T-helper 2 cell treated with Interferon-gamma antibody and Interleukin-4, amounts not matched to agents 5 μg/mL and 100 μg/mL, for 36 hours (primary cell): ENCODE measurements at regions not wholly inside any gene's neighbourhood (a gene's known extent, or its start where the extent isn't known, plus 50 kb on each side); places are given as distances from the start of the nearest gene placed in this dataset.
"Not testable (repeated sequence)": the region's sequence is repeated elsewhere in the genome, so short reads cannot be mapped to it uniquely, and the experiment has no call there.

Experiments
- DNase-seq: peaks from one replicate; pipeline ENCODE4 v3.0.0; 2021; ENCODE audit warnings: low spot score
- H3K27ac Mint-ChIP-seq: one replicate; pipeline ENCODE4 v1.8.0; 2021; ENCODE audit warnings: mild to moderate bottlenecking, mixed read lengths
- H3K27me3 Mint-ChIP-seq: one replicate; pipeline ENCODE4 v1.8.0; 2021; ENCODE audit warnings: low read depth, mixed read lengths
- H3K36me3 Mint-ChIP-seq: one replicate; pipeline ENCODE4 v1.8.0; 2021; ENCODE audit warnings: low read depth, mixed read lengths
- H3K4me1 Mint-ChIP-seq: one replicate; pipeline ENCODE4 v1.8.0; 2021; ENCODE audit warnings: low read depth, mixed read lengths
- H3K4me3 Mint-ChIP-seq: one replicate; pipeline ENCODE4 v1.8.0; 2022; ENCODE audit warnings: mild to moderate bottlenecking, moderate library complexity, mixed read lengths
- H3K9me3 Mint-ChIP-seq: one replicate; pipeline ENCODE4 v1.8.0; 2021; ENCODE audit warnings: mixed read lengths

DNA sequence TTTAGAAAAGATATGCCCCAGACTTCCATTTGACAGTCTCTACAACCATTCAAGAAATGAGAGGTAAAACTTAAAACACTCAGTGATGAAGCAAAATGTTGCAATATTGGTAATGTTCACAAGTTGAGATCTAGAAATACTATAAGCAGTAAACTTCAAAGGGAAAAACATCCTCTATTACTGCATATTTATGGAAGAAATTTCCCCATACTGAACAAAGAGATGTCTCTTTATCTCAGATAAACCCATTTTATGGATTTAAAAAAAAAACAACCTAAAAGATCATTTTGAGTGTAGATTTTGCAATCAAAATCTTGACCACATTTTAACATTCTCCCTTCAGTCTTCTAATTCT is 177.8 kb upstream of the TAB2 start:
- DNase-seq: no peak
- Mint-ChIP-seq H3K27ac (peak overlapping the region; percentile 100), H3K4me3 (peak overlapping the region; percentile 87), H3K36me3 (peaks cover 41% of the 10 kb centered on the region), H3K27me3 (no peaks in the 10 kb centered on the region), H3K9me3 (peaks cover 20% of the 10 kb centered on the region), H3K4me1 (peaks cover 43% of the 10 kb centered on the region)

DNA sequence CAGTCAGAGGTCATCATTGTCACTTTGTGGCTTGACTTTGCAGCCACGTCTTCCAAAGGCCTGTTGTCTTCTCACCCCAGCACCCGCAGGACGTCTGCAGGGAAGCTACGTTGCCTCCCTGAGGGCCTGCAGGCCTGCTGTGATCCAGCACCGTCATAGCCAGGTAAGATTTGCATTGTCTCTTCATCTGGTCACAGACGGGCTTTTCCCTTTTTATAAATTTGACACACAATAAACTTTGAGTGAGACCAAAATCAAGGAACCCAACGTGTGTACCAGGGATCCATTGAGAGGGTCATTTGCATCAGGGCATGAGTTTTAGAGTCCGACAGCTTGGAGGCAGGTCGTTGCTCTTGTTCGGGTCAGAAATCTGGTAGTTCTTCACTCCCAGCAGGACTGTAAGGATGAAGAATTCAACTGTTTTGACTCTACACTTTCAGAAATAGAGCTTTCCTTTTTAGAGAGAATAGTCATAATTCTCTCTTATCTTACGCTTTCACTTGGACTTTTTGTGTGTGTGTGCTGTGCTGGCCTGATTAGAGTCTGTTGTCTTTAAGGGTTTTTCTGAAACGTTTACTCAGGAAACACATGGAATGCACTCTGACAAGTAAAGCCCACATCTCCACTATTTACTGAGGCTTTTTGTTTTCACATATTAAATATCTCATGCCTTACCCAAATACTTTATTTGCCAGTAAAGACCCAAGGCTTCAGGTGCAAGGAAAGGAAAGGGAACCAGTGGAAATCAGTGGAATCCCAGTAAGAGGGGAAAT is 177.2 kb upstream of the TAB2 start:
- Mint-ChIP-seq H3K4me3 (peak overlapping the region; percentile 87), H3K9me3 (peaks cover 22% of the 10 kb centered on the region), H3K4me1 (peaks cover 44% of the 10 kb centered on the region), H3K36me3 (peaks cover 44% of the 10 kb centered on the region), H3K27ac (peak overlapping the region; percentile 100), H3K27me3 (no peaks in the 10 kb centered on the region)
- peak; percentile 68 for DNase-seq

DNA sequence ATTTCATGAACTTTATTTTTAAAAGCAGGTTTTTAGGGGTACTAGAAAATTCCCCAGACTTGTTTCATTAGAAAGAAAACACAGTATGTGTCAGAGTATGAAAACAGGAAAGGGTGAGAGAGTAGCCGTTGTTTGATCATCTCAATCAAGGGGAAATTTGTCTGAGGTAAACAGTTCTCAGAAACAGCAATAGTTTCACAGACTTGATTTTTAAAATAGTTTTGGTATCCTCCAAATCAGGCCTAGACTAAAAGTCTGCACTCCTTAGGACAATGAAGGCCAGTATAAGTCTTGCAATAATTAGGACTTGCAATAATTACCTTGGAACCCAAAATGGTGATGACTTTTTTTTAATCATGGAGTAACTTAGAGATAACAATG is 176.6 kb upstream of the TAB2 start:
- DNase-seq: no peak
- Mint-ChIP-seq H3K36me3 (peaks cover 48% of the 10 kb centered on the region), H3K4me3 (peak overlapping the region; percentile 87), H3K9me3 (peaks cover 26% of the 10 kb centered on the region), H3K27me3 (no peaks in the 10 kb centered on the region), H3K4me1 (peaks cover 46% of the 10 kb centered on the region), H3K27ac (peak overlapping the region; percentile 100)

DNA sequence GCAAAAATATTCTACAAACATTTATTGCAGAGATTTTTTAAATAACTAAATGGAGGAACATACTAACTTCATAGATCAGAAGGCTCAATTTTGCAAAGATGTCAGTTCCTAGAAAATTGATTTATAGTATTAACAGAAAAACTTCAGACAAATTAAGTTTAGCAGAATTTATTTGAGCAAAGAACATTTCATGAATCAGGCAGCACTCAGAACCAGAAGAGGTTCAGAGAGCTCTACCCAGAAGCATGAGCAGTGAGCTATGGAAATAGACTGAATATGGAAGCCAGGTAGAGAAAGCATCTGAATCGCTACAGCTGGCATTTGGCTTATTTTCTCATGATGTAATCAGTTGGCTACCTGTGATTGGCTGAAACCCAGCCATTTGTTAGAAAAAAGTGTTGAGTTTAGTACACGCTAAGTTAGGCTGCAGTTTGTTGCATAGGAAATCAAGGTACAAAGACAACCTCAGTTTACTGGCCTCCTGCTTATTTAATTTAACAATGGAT is 174.5 kb upstream of the TAB2 start:
- peaks cover 59% of the 10 kb centered on the region for H3K4me1 Mint-ChIP-seq
- peaks cover 32% of the 10 kb centered on the region for H3K9me3 Mint-ChIP-seq
- H3K36me3 Mint-ChIP-seq: peaks cover 59% of the 10 kb centered on the region
- H3K27me3 Mint-ChIP-seq: no peaks in the 10 kb centered on the region
- H3K4me3 Mint-ChIP-seq: no peak overlapping the region
- DNase-seq: no peak
- no peak overlapping the region for H3K27ac Mint-ChIP-seq

DNA sequence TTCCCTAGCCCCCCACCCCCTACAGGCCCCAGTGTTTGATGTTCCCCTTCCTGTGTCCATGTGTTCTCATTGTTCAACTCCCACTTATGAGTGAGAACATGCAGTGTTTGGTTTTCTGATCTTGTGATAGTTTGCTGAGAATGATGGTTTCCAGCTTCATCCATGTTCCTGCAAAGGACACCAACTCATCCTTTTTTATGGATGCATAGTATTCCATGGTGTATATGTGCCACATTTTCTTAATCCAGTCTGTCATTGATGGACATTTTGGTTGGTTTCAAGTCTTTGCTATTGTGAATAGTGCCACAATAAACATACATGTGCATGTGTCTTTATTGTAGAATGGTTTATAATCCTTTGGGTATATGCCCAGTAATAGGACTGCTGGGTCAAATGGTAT is 171.7 kb upstream of the TAB2 start:
- Mint-ChIP-seq H3K27ac (peak overlapping the region; percentile 91), H3K9me3 (peaks cover 42% of the 10 kb centered on the region), H3K36me3 (peaks cover 69% of the 10 kb centered on the region), H3K4me3 (peak overlapping the region; percentile 56), H3K4me1 (peaks cover 69% of the 10 kb centered on the region)
- DNase-seq, H3K27me3 Mint-ChIP-seq: not testable (repeated sequence)

DNA sequence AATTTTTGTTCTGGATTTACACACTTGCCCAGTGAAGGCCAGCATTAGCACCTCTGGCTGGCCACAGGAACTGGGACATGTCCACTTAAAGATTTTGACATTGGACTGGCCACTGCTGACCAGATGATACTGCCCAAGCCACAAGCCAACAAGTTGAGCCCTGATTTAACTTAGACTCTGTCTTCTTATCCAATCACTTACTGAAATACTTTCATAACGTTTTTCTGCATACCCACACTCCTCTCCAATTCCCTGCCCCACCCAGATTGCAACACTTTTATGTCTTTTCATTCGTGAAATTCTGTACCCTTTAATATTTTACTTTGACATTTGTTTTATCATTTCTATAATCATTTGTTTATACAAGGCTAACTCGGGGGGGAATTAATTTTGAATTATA is 170.3 kb upstream of the TAB2 start:
- H3K36me3 Mint-ChIP-seq: peaks cover 69% of the 10 kb centered on the region
- H3K27ac Mint-ChIP-seq: peak overlapping the region; percentile 91
- DNase-seq: no peak
- H3K27me3 Mint-ChIP-seq: no peaks in the 10 kb centered on the region
- peaks cover 47% of the 10 kb centered on the region for H3K9me3 Mint-ChIP-seq
- H3K4me1 Mint-ChIP-seq: peaks cover 66% of the 10 kb centered on the region
- H3K4me3 Mint-ChIP-seq: peak overlapping the region; percentile 16

DNA sequence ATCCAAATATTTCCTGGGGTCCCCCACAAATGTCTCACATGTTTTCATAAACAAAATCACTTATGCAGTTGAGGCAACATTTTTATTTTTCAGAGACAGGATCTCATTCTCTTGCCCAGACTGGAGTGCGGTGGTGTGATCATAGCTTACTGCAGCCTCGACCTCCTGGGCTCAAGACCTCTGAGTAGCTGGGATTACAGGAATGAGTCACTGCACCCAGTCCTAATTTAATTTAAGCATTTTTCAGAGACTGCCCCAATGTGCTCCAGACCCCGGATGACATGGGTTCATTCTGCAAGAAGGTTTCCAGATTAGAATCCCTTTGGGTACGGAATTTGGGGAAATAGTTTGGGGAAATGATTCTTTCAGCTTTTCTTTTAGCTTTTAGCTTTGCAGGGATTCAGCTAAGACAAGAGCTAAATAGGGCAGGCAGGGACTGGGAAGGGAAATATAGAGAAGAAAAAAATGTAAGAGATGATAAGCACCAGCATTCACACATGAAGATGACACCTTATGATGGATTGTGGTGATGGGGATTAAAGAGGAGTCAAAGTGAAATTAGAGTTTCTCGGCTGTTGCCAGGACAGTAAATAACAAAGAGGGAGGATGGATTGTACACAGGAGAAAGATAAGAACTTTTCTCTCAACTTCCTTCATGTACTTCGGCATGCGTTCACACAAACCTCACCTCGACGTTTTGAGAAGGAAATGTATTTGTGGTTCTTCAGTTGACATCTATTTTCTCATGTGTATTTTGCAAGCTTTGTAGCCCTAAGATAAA is 169.4 kb upstream of the TAB2 start:
- peak; percentile 56 for DNase-seq
- Mint-ChIP-seq H3K9me3 (peaks cover 41% of the 10 kb centered on the region), H3K4me1 (peaks cover 73% of the 10 kb centered on the region), H3K36me3 (peaks cover 62% of the 10 kb centered on the region), H3K27ac (peak overlapping the region; percentile 91), H3K4me3 (peak overlapping the region; percentile 43), H3K27me3 (no peaks in the 10 kb centered on the region)

DNA sequence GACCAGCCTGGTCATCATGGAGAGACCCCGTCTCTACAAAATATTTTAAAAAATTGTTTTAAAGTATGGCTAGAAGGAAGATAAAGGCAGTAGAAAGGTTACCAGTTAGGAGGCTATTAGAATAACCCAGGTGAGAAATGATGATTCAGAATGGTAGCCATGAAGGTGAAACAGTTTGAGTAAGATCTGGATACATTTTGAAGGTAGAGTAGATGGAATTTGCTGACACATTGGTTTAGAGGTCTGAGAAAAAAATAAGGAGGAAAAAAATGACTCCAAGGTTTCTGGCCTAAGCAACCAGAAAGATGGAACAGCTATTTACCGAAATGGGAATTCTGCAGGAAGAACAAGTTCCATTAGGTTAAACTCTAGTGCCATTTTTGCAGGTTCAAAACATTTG is 167.9 kb upstream of the TAB2 start:
- DNase-seq: no peak
- peak overlapping the region; percentile 28 for H3K4me3 Mint-ChIP-seq

DNA sequence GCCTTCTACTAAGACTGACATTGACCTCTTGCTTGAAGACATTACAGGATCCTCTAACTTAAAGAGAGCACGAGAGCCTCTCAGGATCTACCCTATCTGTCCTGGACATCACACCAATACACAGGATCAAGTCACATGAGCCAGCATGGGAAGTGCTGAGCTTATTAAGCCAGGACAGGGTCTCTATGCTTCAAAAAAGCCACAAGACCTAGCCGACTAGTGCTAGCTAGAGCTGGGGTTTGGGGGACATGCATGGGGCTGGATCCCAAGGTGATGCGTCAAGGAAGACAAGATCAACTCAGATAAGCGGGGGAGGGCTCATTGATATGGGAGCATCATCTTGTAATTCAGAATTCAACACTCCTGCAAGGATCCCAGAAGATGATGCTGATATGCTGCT is 167.2 kb upstream of the TAB2 start:
- Mint-ChIP-seq H3K9me3 (peaks cover 37% of the 10 kb centered on the region), H3K4me3 (peak overlapping the region; percentile 28), H3K36me3 (peaks cover 57% of the 10 kb centered on the region), H3K4me1 (peaks cover 87% of the 10 kb centered on the region), H3K27ac (peak overlapping the region; percentile 77), H3K27me3 (no peaks in the 10 kb centered on the region)
- no peak for DNase-seq

More for the DNA sequence above, 167.9 kb upstream of the TAB2 start:
- Mint-ChIP-seq H3K9me3 (peaks cover 35% of the 10 kb centered on the region), H3K27me3 (no peaks in the 10 kb centered on the region), H3K27ac (peak overlapping the region; percentile 91), H3K4me1 (peaks cover 84% of the 10 kb centered on the region), H3K36me3 (peaks cover 56% of the 10 kb centered on the region)

DNA sequence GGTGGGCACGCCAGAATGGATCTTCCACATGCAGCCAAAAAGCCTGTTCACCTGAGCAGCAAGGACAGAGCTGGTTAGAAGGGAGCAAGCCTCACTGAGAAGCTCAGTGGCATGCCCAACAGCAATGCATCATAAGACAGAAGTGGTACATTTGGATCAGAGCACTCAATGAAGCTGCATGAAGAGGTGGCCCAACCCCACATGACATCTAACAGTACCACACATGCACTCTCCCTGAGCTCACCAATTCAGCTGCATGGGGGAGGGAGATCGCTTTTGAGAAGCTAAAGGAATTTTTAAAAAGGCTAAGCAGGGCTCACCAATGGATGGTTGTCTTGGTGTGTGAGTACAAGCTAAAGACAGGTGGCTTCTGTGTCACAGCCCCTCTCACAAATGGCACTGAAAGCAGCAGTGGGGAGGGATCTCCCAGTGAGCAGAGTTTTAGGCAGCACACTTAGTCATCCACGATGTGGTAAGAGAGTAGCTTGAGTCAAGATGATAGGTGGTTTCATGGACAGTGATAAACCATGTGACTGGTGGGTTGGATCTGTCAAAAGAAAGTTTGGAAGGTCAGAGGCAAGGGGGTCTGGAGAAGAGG is 166.6 kb upstream of the TAB2 start:
- peaks cover 36% of the 10 kb centered on the region for H3K9me3 Mint-ChIP-seq
- peak overlapping the region; percentile 77 for H3K27ac Mint-ChIP-seq
- H3K4me3 Mint-ChIP-seq: peak overlapping the region; percentile 28
- peaks cover 55% of the 10 kb centered on the region for H3K36me3 Mint-ChIP-seq
- peaks cover 86% of the 10 kb centered on the region for H3K4me1 Mint-ChIP-seq
- peak; percentile 70 for DNase-seq
- H3K27me3 Mint-ChIP-seq: no peaks in the 10 kb centered on the region

DNA sequence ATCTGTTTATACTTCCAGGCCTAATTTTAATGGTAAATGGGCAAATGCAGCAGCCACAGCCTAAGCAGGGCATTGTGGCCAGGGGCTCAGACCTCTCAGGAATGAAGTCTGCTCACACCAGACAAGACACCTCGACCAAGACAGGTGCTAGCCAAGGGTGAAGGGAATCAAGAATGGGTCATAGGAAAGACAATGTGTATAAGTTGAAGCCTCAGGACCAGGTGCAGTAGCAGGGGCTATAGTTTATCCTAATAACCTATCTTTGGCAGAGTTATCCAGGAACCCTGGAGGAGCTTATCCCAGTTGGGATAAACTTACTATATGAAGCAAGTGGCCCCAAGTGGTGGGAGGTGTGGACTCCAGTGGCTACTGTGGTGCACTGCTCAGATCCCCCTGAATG is 165.0 kb upstream of the TAB2 start:
- Mint-ChIP-seq H3K27me3 (no peaks in the 10 kb centered on the region), H3K36me3 (peaks cover 49% of the 10 kb centered on the region), H3K9me3 (peaks cover 36% of the 10 kb centered on the region), H3K4me3 (no peak overlapping the region), H3K4me1 (peaks cover 71% of the 10 kb centered on the region), H3K27ac (peak overlapping the region; percentile 46)
- DNase-seq: no peak

DNA sequence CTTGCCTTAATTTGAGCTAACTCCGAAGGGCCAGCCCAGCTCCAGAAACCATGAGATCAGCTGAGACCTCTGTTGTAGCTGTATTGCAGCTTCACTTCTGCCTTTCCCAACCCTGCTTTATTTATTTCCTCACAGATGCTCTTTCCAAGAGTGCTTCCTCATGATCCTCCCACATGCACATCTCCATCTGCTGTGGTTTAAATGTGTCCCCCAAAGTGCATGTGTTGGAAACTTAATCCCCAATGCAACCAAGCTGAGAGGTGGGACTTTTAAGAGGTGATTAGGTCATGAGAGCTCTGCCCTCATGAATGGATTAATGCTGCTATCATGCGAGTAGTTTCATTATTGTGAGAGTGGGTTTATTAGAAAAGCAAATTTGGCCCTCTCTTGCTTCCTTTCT is 164.4 kb upstream of the TAB2 start:
- DNase-seq: no peak
- H3K36me3 Mint-ChIP-seq: peaks cover 52% of the 10 kb centered on the region
- H3K27me3 Mint-ChIP-seq: no peaks in the 10 kb centered on the region
- H3K9me3 Mint-ChIP-seq: peaks cover 39% of the 10 kb centered on the region
- H3K27ac Mint-ChIP-seq: peak overlapping the region; percentile 91
- no peak overlapping the region for H3K4me3 Mint-ChIP-seq
- H3K4me1 Mint-ChIP-seq: peaks cover 66% of the 10 kb centered on the region

DNA sequence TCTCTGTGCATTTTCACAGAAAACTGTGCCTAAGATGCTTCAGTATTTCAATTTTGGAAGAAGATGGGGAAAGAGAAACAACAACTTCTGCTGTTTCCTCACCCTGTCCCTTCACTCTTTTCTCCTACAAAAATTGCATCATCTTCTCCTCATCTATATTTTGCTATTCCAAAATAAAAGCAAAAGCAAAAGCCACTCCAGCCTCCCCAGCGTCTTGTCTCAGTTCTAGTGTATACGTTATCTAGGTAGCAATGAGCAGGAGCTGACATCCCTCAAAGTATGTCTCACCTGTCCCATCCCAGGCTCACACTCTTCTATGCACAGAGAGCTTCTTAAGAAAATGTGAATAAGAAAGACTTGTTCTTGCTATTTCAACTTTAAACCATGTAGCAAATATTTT is 163.8 kb upstream of the TAB2 start:
- no peak for DNase-seq
- H3K36me3 Mint-ChIP-seq: peaks cover 53% of the 10 kb centered on the region
- H3K9me3 Mint-ChIP-seq: peaks cover 43% of the 10 kb centered on the region
- H3K27me3 Mint-ChIP-seq: no peaks in the 10 kb centered on the region
- H3K4me3 Mint-ChIP-seq: peak overlapping the region; percentile 16
- H3K4me1 Mint-ChIP-seq: peaks cover 60% of the 10 kb centered on the region
- peak overlapping the region; percentile 91 for H3K27ac Mint-ChIP-seq

DNA sequence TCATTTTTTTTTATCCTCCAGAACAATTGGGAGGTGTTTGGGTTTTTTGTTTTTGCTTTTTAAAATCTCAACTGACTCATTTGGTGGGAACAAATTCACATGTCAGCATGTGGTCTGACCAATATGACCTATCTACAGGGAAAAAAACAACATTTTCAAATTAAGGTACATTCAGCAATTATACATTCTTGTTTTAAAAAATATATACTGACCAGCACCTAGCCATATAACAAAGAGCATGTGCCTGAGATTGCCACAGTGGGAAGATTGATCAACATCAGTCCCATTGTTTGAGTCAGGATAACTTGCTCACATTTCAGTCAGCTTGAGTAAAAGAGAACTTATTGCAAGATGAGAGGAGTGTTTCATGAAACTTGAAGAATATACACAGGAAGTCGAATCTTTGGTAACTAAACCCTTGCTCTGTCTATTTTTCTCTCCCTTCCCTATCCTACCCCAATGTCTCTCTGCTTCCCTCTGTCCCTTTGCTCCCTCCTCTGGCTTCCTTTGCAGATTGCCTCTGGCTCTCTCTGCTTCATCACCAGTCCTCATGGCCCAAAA is 163.2 kb upstream of the TAB2 start:
- H3K36me3 Mint-ChIP-seq: peaks cover 52% of the 10 kb centered on the region
- H3K9me3 Mint-ChIP-seq: peaks cover 37% of the 10 kb centered on the region
- no peak for DNase-seq
- peak overlapping the region; percentile 58 for H3K4me3 Mint-ChIP-seq
- no peaks in the 10 kb centered on the region for H3K27me3 Mint-ChIP-seq
- H3K4me1 Mint-ChIP-seq: peaks cover 56% of the 10 kb centered on the region
- peak overlapping the region; percentile 91 for H3K27ac Mint-ChIP-seq
